Ovary (tissue), 3 donors: ENCODE measurements at regions not wholly inside any gene's neighbourhood (a gene's known extent, or its start where the extent isn't known, plus 50 kb on each side); places are given as distances from the start of the nearest gene placed in this dataset.

ENCODE experiments used
- CTCF ChIP-seq, 3 donors: fragments of 450-650 bp in 2 of 3; fragments of 200-600 bp in 1 of 3; IDR thresholded peaks; one replicate each; pipeline versions ENCODE4 v1.5.1 to v1.8.0; 2016 to 2022; ENCODE audit warnings: antibody characterized with exemption in 3 of 3, mild to moderate bottlenecking in 1 of 3
- EP300 ChIP-seq: sonication (generic); formaldehyde crosslinking; IDR thresholded peaks from one replicate; pipeline ENCODE4 v1.6.1; 2017; ENCODE audit warnings: antibody characterized with exemption
- donor health status: DM: no; HTN: no; CAD: no.

GRCh38 chr5:165739079-165739741 lies 2233.8 kb downstream of the MAT2B start:
- no peak for TF ChIP-seq EP300
- TF ChIP-seq CTCF (IDR thresholded peaks at IDR 0.05), result no peak
